SK-N-SH (cell line): ENCODE measurements at regions not wholly inside any gene's neighbourhood (a gene's known extent, or its start where the extent isn't known, plus 50 kb on each side); places are given as distances from the start of the nearest gene placed in this dataset.

Experiments
- FOXM1 ChIP-seq: IDR thresholded peaks from 2 replicates; pipeline ENCODE4 v1.4.0; 2012; ENCODE audit warnings: low read depth, mild to moderate bottlenecking
- JUND ChIP-seq: IDR thresholded peaks from 2 replicates; pipeline ENCODE4 v1.4.0; 2012
- NRF1 ChIP-seq: IDR thresholded peaks from 2 replicates; pipeline ENCODE4 v1.6.1; 2012; ENCODE audit warnings: low read depth, mild to moderate bottlenecking, low read length
- SMC3 ChIP-seq: IDR thresholded peaks from 2 replicates; pipeline ENCODE4 v1.6.1; 2012; ENCODE audit warnings: low read depth, low read length, improper control_type of control experiment
- ZBTB33 ChIP-seq: IDR thresholded peaks from 2 replicates; pipeline ENCODE4 v1.4.0; 2012; ENCODE audit warnings: low read depth, borderline replicate concordance
- TF ChIP-seq, protein P1 (sequence below): fragments of 150-350 bp; IDR thresholded peaks from 2 replicates; pipeline ENCODE4 v1.6.1; 2016; ENCODE audit warnings: mild to moderate bottlenecking, low read depth, low read length

DNA sequence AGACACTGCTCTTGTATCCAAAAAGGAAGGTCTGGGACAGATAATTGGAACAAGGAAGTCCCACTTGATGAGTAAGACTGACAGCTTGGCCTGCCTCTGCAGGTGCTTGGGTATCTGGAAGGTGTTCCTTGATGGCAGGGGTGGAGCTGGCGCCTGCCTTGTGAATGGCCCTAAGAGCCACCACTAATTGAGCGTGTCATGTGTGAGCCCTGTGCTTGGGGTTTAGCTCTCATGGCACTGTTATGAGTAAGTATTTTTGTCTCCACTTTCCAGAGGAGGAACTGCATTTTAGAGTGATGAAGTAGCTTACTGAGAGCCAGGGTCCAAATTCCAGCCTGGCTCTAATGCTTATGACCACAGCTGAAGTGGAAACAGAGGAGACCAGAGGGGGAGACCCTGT, 71.2 kb upstream of the NECTIN1 start:
- TF ChIP-seq ZBTB33 (no peak), FOXM1 (no peak), NRF1 (no peak), JUND (no peak), SMC3 (no peak)
- TF ChIP-seq, protein P1, sequence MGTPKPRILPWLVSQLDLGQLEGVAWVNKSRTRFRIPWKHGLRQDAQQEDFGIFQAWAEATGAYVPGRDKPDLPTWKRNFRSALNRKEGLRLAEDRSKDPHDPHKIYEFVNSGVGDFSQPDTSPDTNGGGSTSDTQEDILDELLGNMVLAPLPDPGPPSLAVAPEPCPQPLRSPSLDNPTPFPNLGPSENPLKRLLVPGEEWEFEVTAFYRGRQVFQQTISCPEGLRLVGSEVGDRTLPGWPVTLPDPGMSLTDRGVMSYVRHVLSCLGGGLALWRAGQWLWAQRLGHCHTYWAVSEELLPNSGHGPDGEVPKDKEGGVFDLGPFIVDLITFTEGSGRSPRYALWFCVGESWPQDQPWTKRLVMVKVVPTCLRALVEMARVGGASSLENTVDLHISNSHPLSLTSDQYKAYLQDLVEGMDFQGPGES, result no peak
